A549 (cell line): ENCODE measurements at regions not wholly inside any gene's neighbourhood (a gene's known extent, or its start where the extent isn't known, plus 50 kb on each side); places are given as distances from the start of the nearest gene placed in this dataset.

Source experiments
- ATAC-seq, 2 experiments: fragments of 200-7000 bp in 1 of 2; fragments of >200 bp in 1 of 2; cut with Nextera tagmentation in 1 of 2; cut with Tn5 transposase in 1 of 2; 3 replicates each; pipeline versions ENCODE4 v1.8.0 to v1.9.1; 2018 to 2020; ENCODE audit warnings: mild to moderate bottlenecking in 1 of 2, moderate library complexity in 1 of 2
- CTCF ChIA-PET: fragments of 300-600 bp; sonication (Branson Sonifier 250); formaldehyde crosslinking; extraction: SDS; loops from one replicate; lab custom pipeline; 2021; ENCODE audit warnings: antibody characterized with exemption, inconsistent platforms; lab: Yijun Ruan, JAX
- POLR2A ChIA-PET: fragments of 350-600 bp; formaldehyde crosslinking; extraction: SDS; loops from one replicate; lab custom pipeline; 2021; ENCODE audit warnings: antibody characterized with exemption, inconsistent platforms; lab: Yijun Ruan, JAX
- DNase-seq, 2 experiments: peaks; one replicate each; pipeline versions ENCODE4 v3.0.0 to v3.0.0-alpha.2; 2011 to 2016; ENCODE audit warnings: low read depth in 1 of 2, low spot score in 1 of 2
- FAIRE-seq: peaks from 2 replicates; lab custom pipeline; 2011; peaks lifted over from hg19 to GRCh38; lab: Jason Lieb, UNC
- H3K27ac ChIP-seq, 2 experiments: fragments of >200 bp; sonication (Bioruptor Twin); formaldehyde crosslinking; 3 replicates each; pipeline ENCODE4 v1.5.1; 2016 to 2017
- H3K4me1 ChIP-seq: fragments of >200 bp; sonication (Bioruptor Twin); formaldehyde crosslinking; 3 replicates; pipeline ENCODE4 v1.6.1; 2016
- H3K4me2 ChIP-seq: fragments of >200 bp; sonication (Bioruptor Twin); formaldehyde crosslinking; 3 replicates; pipeline ENCODE4 v1.6.1; 2016
- H3K4me3 ChIP-seq: fragments of >200 bp; sonication (Bioruptor Twin); formaldehyde crosslinking; 3 replicates; pipeline ENCODE4 v1.5.1; 2016
- H3K9me3 ChIP-seq: fragments of >200 bp; sonication (Bioruptor Twin); formaldehyde crosslinking; 3 replicates; pipeline ENCODE4 v1.6.1; 2016
- ATOH8 ChIP-seq: fragments of 250-450 bp; sonication (Bioruptor Pico); IDR thresholded peaks from 2 replicates; pipeline ENCODE4 v1.5.0; 2020; ENCODE audit warnings: low read depth, mild to moderate bottlenecking, moderate library complexity
- BCL3 ChIP-seq: fragments of >200 bp; sonication (Bioruptor Twin); formaldehyde crosslinking; IDR thresholded peaks from 3 replicates; pipeline ENCODE4 v1.6.1; 2016
- CBX2 ChIP-seq: fragments of 200-600 bp; sonication (generic); IDR thresholded peaks from 2 replicates; pipeline ENCODE4 v1.6.1; 2016; ENCODE audit warnings: low read depth, mild to moderate bottlenecking, borderline replicate concordance
- EHMT2 ChIP-seq: fragments of 200-600 bp; sonication (generic); IDR thresholded peaks from 2 replicates; pipeline ENCODE4 v1.6.1; 2016; ENCODE audit warnings: antibody characterized with exemption, low read depth, mild to moderate bottlenecking, moderate library complexity
- ELK1 ChIP-seq: fragments of 150-350 bp; IDR thresholded peaks from 2 replicates; pipeline ENCODE4 v1.6.1; 2014; ENCODE audit warnings: low read depth, mild to moderate bottlenecking, low read length
- EP300 ChIP-seq, 2 experiments: fragments of >200 bp; sonication (Bioruptor Twin); formaldehyde crosslinking; IDR thresholded peaks; 2 replicates in 1 of 2; 3 replicates in 1 of 2; pipeline ENCODE4 v1.6.1; 2016 to 2017
- FOSL2 ChIP-seq, 2 experiments: fragments of 450-650 bp in 1 of 2; fragments of >200 bp in 1 of 2; sonication (Bioruptor Twin) in 1 of 2; formaldehyde crosslinking; IDR thresholded peaks; 2 replicates each; pipeline versions ENCODE4 v1.5.0 to v1.6.1; 2016 to 2020; ENCODE audit warnings: mild to moderate bottlenecking in 1 of 2, moderate library complexity in 1 of 2
- HES2 ChIP-seq: fragments of >200 bp; sonication (Bioruptor Twin); formaldehyde crosslinking; IDR thresholded peaks from 2 replicates; pipeline ENCODE4 v1.6.1; 2016
- HEYL ChIP-seq: fragments of 250-450 bp; sonication (Bioruptor Pico); IDR thresholded peaks from 2 replicates; pipeline ENCODE4 v1.8.0; 2021; ENCODE audit warnings: mild to moderate bottlenecking, moderate library complexity
- HOXB5 ChIP-seq: fragments of 250-450 bp; sonication (Bioruptor Pico); IDR thresholded peaks from 2 replicates; pipeline ENCODE4 v1.5.0; 2020; ENCODE audit warnings: mild to moderate bottlenecking, moderate library complexity
- JUN ChIP-seq, 2 experiments: fragments of >200 bp; sonication (Bioruptor Twin); formaldehyde crosslinking; IDR thresholded peaks; 2 replicates in 1 of 2; 3 replicates in 1 of 2; pipeline ENCODE4 v1.6.1; 2016 to 2017
- JUNB ChIP-seq: fragments of >200 bp; sonication (Bioruptor Twin); formaldehyde crosslinking; IDR thresholded peaks from 2 replicates; pipeline ENCODE4 v1.6.1; 2016
- KDM1A ChIP-seq: fragments of 200-600 bp; sonication (generic); IDR thresholded peaks from 2 replicates; pipeline ENCODE4 v1.6.1; 2016; ENCODE audit warnings: low read depth, mild to moderate bottlenecking
- MAFK ChIP-seq: fragments of 450-650 bp; IDR thresholded peaks from 2 replicates; pipeline ENCODE4 v1.6.1; 2014; ENCODE audit not compliant: partially characterized antibody
- MAX ChIP-seq: IDR thresholded peaks from 2 replicates; pipeline ENCODE4 v1.6.1; 2012
- MYC ChIP-seq: IDR thresholded peaks from 2 replicates; pipeline ENCODE4 v1.6.1; 2012; ENCODE audit warnings: mild to moderate bottlenecking, inconsistent platforms, low read length, improper control_type of control experiment, borderline replicate concordance
- NFE2L2 ChIP-seq: fragments of 150-350 bp; conservative IDR thresholded peaks from 2 replicates; pipeline ENCODE4 v1.6.1; 2014; ENCODE audit warnings: low read length
- PBX3 ChIP-seq: IDR thresholded peaks from 2 replicates; pipeline ENCODE4 v1.6.1; 2012
- PHF8 ChIP-seq: fragments of 200-600 bp; sonication (generic); IDR thresholded peaks from 2 replicates; pipeline ENCODE4 v1.6.1; 2016; ENCODE audit warnings: low read depth, mild to moderate bottlenecking, antibody characterized with exemption, moderate library complexity, borderline replicate concordance
- RARB ChIP-seq: fragments of 250-450 bp; sonication (Bioruptor Pico); IDR thresholded peaks from 2 replicates; pipeline ENCODE4 v1.8.0; 2021; ENCODE audit warnings: mild to moderate bottlenecking, moderate library complexity
- RCOR1 ChIP-seq: fragments of 150-350 bp; IDR thresholded peaks from 2 replicates; pipeline ENCODE4 v1.6.1; 2014; ENCODE audit warnings: antibody characterized with exemption, low read length, low read depth
- SMC3 ChIP-seq: fragments of >200 bp; sonication (Bioruptor Twin); formaldehyde crosslinking; IDR thresholded peaks from 3 replicates; pipeline ENCODE4 v1.6.1; 2018; ENCODE audit warnings: inconsistent platforms
- SREBF2 ChIP-seq: fragments of 450-650 bp; IDR thresholded peaks from 2 replicates; pipeline ENCODE4 v1.6.1; 2014; ENCODE audit warnings: mild to moderate bottlenecking, moderate library complexity
- TP53 ChIP-seq: fragments of 250-450 bp; sonication (Bioruptor Pico); IDR thresholded peaks from 2 replicates; pipeline ENCODE4 v1.5.0; 2021; ENCODE audit warnings: mild to moderate bottlenecking, moderate library complexity
- USF2 ChIP-seq: fragments of 450-650 bp; IDR thresholded peaks from 2 replicates; pipeline ENCODE4 v1.6.1; 2014; ENCODE audit warnings: antibody characterized with exemption
- ZC3H11A ChIP-seq: fragments of 450-650 bp; IDR thresholded peaks from 2 replicates; pipeline ENCODE4 v1.6.1; 2014; ENCODE audit warnings: antibody characterized with exemption, mild to moderate bottlenecking
- ZSCAN20 ChIP-seq: fragments of 250-450 bp; sonication (Bioruptor Pico); IDR thresholded peaks from 2 replicates; pipeline ENCODE4 v1.8.0; 2022; ENCODE audit warnings: mild to moderate bottlenecking, moderate library complexity
- WGBS: methylation state at CpG from one replicate; pipeline ENCODE4 v1.1.6; 2017; ENCODE audit errors: missing lambda C conversion rate; 5-methylcytosine and 5-hydroxymethylcytosine counted together

GRCh38 chr1:170854677-170855076, 80.7 kb upstream of the MROH9 start (continued):
- TF ChIP-seq PHF8: no peak

GRCh38 chr1:170856455-170856854, 78.9 kb upstream of the MROH9 start:
- Histone ChIP-seq H3K4me1 (no peaks in the 10 kb centered on the region), H3K4me2 (no peak overlapping the region), H3K4me3 (no peak overlapping the region), H3K27ac (no peak overlapping the region), H3K9me3 (no peaks in the 10 kb centered on the region)
- TF ChIP-seq CBX2 (no peak), JUNB (no peak), HES2 (no peak), EP300 (IDR thresholded peaks at IDR 0.05) (no peak), SMC3 (no peak), RARB (CRISPR knock-in tag) (no peak), HOXB5 (CRISPR knock-in tag) (no peak), KDM1A (no peak), MYC (no peak), PBX3 (no peak), ZC3H11A (no peak), SREBF2 (no peak), HEYL (CRISPR knock-in tag) (no peak), PHF8 (no peak), ATOH8 (CRISPR knock-in tag) (no peak), BCL3 (no peak), RCOR1 (no peak), FOSL2 (IDR thresholded peaks at IDR 0.05) (no peak), FOSL2 (CRISPR knock-in tag; IDR thresholded peaks at IDR 0.05) (no peak), TP53 (CRISPR knock-in tag) (no peak)
- WGBS: 26% methylated on average over 4 of the region's 4 CpGs
- DNase-seq (no peak), ATAC-seq (no peak), FAIRE-seq (no peak)
- POLR2A ChIA-PET: no interaction called here
- CTCF ChIA-PET: no interaction called here

- TF ChIP-seq USF2 (no peak), BCL3 (no peak), MAFK (no peak), PHF8 (no peak), FOSL2 (IDR thresholded peaks at IDR 0.05) (no peak), FOSL2 (CRISPR knock-in tag; IDR thresholded peaks at IDR 0.05) (no peak), MAX (no peak), JUN (IDR thresholded peaks at IDR 0.05) (no peak), TP53 (CRISPR knock-in tag) (no peak), ELK1 (no peak), EHMT2 (no peak), ZSCAN20 (CRISPR knock-in tag) (no peak), NFE2L2 (no peak), RARB (CRISPR knock-in tag) (no peak)
- H3K4me1 ChIP-seq: no peaks in the 10 kb centered on the region
- no peak for DNase-seq
- ChIA-PET CTCF (interaction anchor here (0.7 kb wide), 2 partner anchors 28 to 83 kb away, joined by 3 read pairs; no protein-coding TSS in a partner anchor), POLR2A (no interaction called here)
- FAIRE-seq: no peak
- H3K9me3 ChIP-seq: no peaks in the 10 kb centered on the region
- no peak for ATAC-seq
- no peak overlapping the region for H3K4me2 ChIP-seq
- H3K27ac ChIP-seq: no peak overlapping the region
- no peak overlapping the region for H3K4me3 ChIP-seq
Measured at GRCh38 chr1:170857955-170858354, 77.4 kb upstream of the MROH9 start.
